GM23338 (cell line): ENCODE measurements at regions not wholly inside any gene's neighbourhood (a gene's known extent, or its start where the extent isn't known, plus 50 kb on each side); places are given as distances from the start of the nearest gene placed in this dataset.

Source experiments
- ATAC-seq: fragments of 200-7000 bp; cut with Tn5 transposase; 3 replicates; pipeline ENCODE4 v1.9.1; 2020
- DNase-seq: peaks from one replicate; pipeline ENCODE4 v3.0.0-alpha.2; 2015; ENCODE audit warnings: low spot score
- H2AFZ ChIP-seq: fragments of 200-600 bp; sonication (generic); 2 replicates; pipeline ENCODE4 v1.8.0; 2016; ENCODE audit warnings: antibody characterized with exemption, mild to moderate bottlenecking, moderate library complexity
- H3F3A ChIP-seq: fragments of 200-600 bp; sonication (generic); replicated peaks from 2 replicates; pipeline ENCODE4 v1.8.0; 2017; ENCODE audit warnings: antibody characterized with exemption, mixed run types, low read depth
- H3K27ac ChIP-seq: fragments of 200-600 bp; sonication (generic); 2 replicates; pipeline ENCODE4 v1.6.1; 2016; ENCODE audit warnings: low read depth
- H3K27me3 ChIP-seq: fragments of 200-600 bp; sonication (generic); 2 replicates; pipeline ENCODE4 v1.8.0; 2016; ENCODE audit warnings: mild to moderate bottlenecking, mixed run types, moderate library complexity; ENCODE audit not compliant: insufficient read depth
- H3K36me3 ChIP-seq: fragments of 200-600 bp; sonication (generic); 2 replicates; pipeline ENCODE4 v1.8.0; 2016; ENCODE audit warnings: mild to moderate bottlenecking; ENCODE audit not compliant: insufficient read depth
- H3K4me1 ChIP-seq: fragments of 200-600 bp; sonication (generic); 2 replicates; pipeline ENCODE4 v1.8.0; 2016; ENCODE audit warnings: mild to moderate bottlenecking, moderate library complexity; ENCODE audit not compliant: insufficient read depth
- H3K4me2 ChIP-seq: fragments of 200-600 bp; sonication (generic); 2 replicates; pipeline ENCODE4 v1.7.1; 2017; ENCODE audit warnings: mixed run types
- H3K4me3 ChIP-seq: fragments of 200-600 bp; sonication (generic); 2 replicates; pipeline ENCODE4 v1.6.1; 2016; ENCODE audit warnings: mixed run types
- H3K79me2 ChIP-seq: fragments of 200-600 bp; sonication (generic); replicated peaks from 2 replicates; pipeline ENCODE4 v1.8.0; 2017; ENCODE audit warnings: mild to moderate bottlenecking; ENCODE audit not compliant: insufficient read depth
- H3K9me2 ChIP-seq: fragments of 200-600 bp; sonication (generic); 2 replicates; pipeline ENCODE4 v1.8.0; 2017; ENCODE audit not compliant: insufficient read depth
- H4K20me1 ChIP-seq: fragments of 200-600 bp; sonication (generic); replicated peaks from 2 replicates; pipeline ENCODE4 v1.8.0; 2017; ENCODE audit warnings: mild to moderate bottlenecking; ENCODE audit not compliant: insufficient read depth
- H3K27ac Mint-ChIP-seq: 2 replicates; pipeline ENCODE4 v1.8.0; 2020; ENCODE audit warnings: inconsistent platforms, mild to moderate bottlenecking, moderate library complexity, mixed read lengths
- H3K27me3 Mint-ChIP-seq: 3 replicates; pipeline ENCODE4 v1.8.0; 2022; ENCODE audit warnings: low read depth, mild to moderate bottlenecking, moderate library complexity, mixed read lengths, inconsistent platforms; ENCODE audit not compliant: insufficient read depth, poor library complexity
- H3K36me3 Mint-ChIP-seq: 3 replicates; pipeline ENCODE4 v1.8.0; 2021; ENCODE audit warnings: low read depth, mild to moderate bottlenecking, inconsistent platforms, moderate library complexity, mixed read lengths
- H3K4me1 Mint-ChIP-seq: 3 replicates; pipeline ENCODE4 v1.8.0; 2020; ENCODE audit warnings: mild to moderate bottlenecking, inconsistent platforms, mixed read lengths
- H3K4me3 Mint-ChIP-seq: 3 replicates; pipeline ENCODE4 v1.8.0; 2021; ENCODE audit warnings: moderate library complexity, mild to moderate bottlenecking, inconsistent platforms, mixed read lengths
- H3K9me3 Mint-ChIP-seq: 3 replicates; pipeline ENCODE4 v1.8.0; 2020; ENCODE audit warnings: moderate library complexity, mild to moderate bottlenecking, inconsistent platforms, mixed read lengths
- CREB1 ChIP-seq: fragments of 250-450 bp; sonication (Bioruptor Pico); IDR thresholded peaks from 2 replicates; pipeline ENCODE4 v1.5.0; 2020; ENCODE audit warnings: low read depth, mild to moderate bottlenecking, moderate library complexity
- CTCF ChIP-seq, 2 experiments: fragments of 200-600 bp in 1 of 2; sonication (generic) in 1 of 2; conservative IDR thresholded peaks; 2 replicates each; pipeline versions ENCODE4 v1.5.1 to v1.6.1; 2016 to 2017; ENCODE audit warnings: antibody characterized with exemption in 2 of 2, low read depth in 2 of 2, mild to moderate bottlenecking in 2 of 2, moderate library complexity in 1 of 2
- ETS1 ChIP-seq: IDR thresholded peaks from 2 replicates; pipeline ENCODE4 v1.6.1; 2016; ENCODE audit warnings: antibody characterized with exemption
- EZH2 ChIP-seq: fragments of 200-600 bp; sonication (generic); IDR thresholded peaks from one replicate; pipeline ENCODE4 v1.8.0; 2017; ENCODE audit warnings: antibody characterized with exemption, mild to moderate bottlenecking, low read depth; ENCODE audit not compliant: unreplicated experiment
- EZH2phosphoT487 ChIP-seq: fragments of 200-600 bp; sonication (generic); IDR thresholded peaks from one replicate; pipeline ENCODE4 v1.8.1; 2018; ENCODE audit warnings: antibody characterized with exemption; ENCODE audit not compliant: unreplicated experiment
- JUNB ChIP-seq: IDR thresholded peaks from one replicate; pipeline ENCODE4 v1.6.1; 2016; ENCODE audit warnings: antibody characterized with exemption; ENCODE audit not compliant: unreplicated experiment
- NANOG ChIP-seq: IDR thresholded peaks from 2 replicates; pipeline ENCODE4 v1.6.1; 2016; ENCODE audit warnings: antibody characterized with exemption, borderline replicate concordance
- POLR2AphosphoS5 ChIP-seq: IDR thresholded peaks from 2 replicates; pipeline ENCODE4 v1.6.1; 2016; ENCODE audit warnings: antibody characterized with exemption, low read depth
- REST ChIP-seq: IDR thresholded peaks from one replicate; pipeline ENCODE4 v1.6.1; 2018; ENCODE audit warnings: antibody characterized with exemption; ENCODE audit not compliant: unreplicated experiment
- STAT1 ChIP-seq: IDR thresholded peaks from one replicate; pipeline ENCODE4 v1.6.1; 2016; ENCODE audit warnings: antibody characterized with exemption; ENCODE audit not compliant: unreplicated experiment
- ZNF114 ChIP-seq: fragments of 250-450 bp; sonication (Bioruptor Pico); IDR thresholded peaks from 2 replicates; pipeline ENCODE4 v1.5.0; 2020; ENCODE audit warnings: mild to moderate bottlenecking, moderate library complexity
- ZNF331 ChIP-seq: fragments of 250-450 bp; sonication (Bioruptor Pico); IDR thresholded peaks from 2 replicates; pipeline ENCODE4 v1.5.0; 2020; ENCODE audit warnings: low read depth, mild to moderate bottlenecking, moderate library complexity

- no peak for TF ChIP-seq CTCF (conservative IDR thresholded peaks at IDR 0.05; ENCODE audit: low read depth in 2 of 2)
- TF ChIP-seq CREB1 (CRISPR knock-in tag) = no peak
- TF ChIP-seq ZNF331 (CRISPR knock-in tag) = no peak
- no peak for TF ChIP-seq EZH2phosphoT487
- TF ChIP-seq ZNF114 = no peak
- no peak for TF ChIP-seq STAT1
These were observed 117.9 kb downstream of the MID1IP1 start (continued) for GRCh38 chrX:38919202-38919601.

- peaks cover 2% of the 10 kb centered on the region for H3K27me3 Mint-ChIP-seq
- H3K4me3 Mint-ChIP-seq = no peak overlapping the region
- Histone ChIP-seq H3K27me3 (no peaks in the 10 kb centered on the region), H3F3A (no peaks in the 10 kb centered on the region), H3K4me3 (no peak overlapping the region), H3K4me2 (no peak overlapping the region), H3K9me2 (no peaks in the 10 kb centered on the region), H4K20me1 (no peaks in the 10 kb centered on the region), H2AFZ (no peak overlapping the region), H3K36me3 (no peaks in the 10 kb centered on the region), H3K4me1 (no peaks in the 10 kb centered on the region), H3K79me2 (no peaks in the 10 kb centered on the region), H3K27ac (no peak overlapping the region)
- no peak for ATAC-seq
- H3K36me3 Mint-ChIP-seq = no peaks in the 10 kb centered on the region
- no peak overlapping the region for H3K27ac Mint-ChIP-seq
- H3K4me1 Mint-ChIP-seq = peaks cover under 1% of the 10 kb centered on the region; the same call in 2 of the 3 replicates
- H3K9me3 Mint-ChIP-seq = no peaks in the 10 kb centered on the region
- DNase-seq = no peak
- TF ChIP-seq POLR2AphosphoS5 (no peak), ETS1 (no peak), NANOG (no peak), JUNB (no peak), EZH2phosphoT487 (no peak), ZNF331 (CRISPR knock-in tag) (no peak), EZH2 (no peak), REST (no peak), CTCF (conservative IDR thresholded peaks at IDR 0.05; ENCODE audit: low read depth in 2 of 2) (no peak), ZNF114 (no peak), CREB1 (CRISPR knock-in tag) (no peak), STAT1 (no peak)
These were observed 118.7 kb downstream of the MID1IP1 start for GRCh38 chrX:38919853-38920528.
